COR-L47 (cell line): ENCODE measurements at regions not wholly inside any gene's neighbourhood (a gene's known extent, or its start where the extent isn't known, plus 50 kb on each side); places are given as distances from the start of the nearest gene placed in this dataset.
A peak's percentile ranks its signal among the peaks of the same experiment; 100 is the strongest.

Source experiments
- DNase-seq: peaks from one replicate; lab custom pipeline; 2025; lab: John Stamatoyannopoulos, UW

DNA sequence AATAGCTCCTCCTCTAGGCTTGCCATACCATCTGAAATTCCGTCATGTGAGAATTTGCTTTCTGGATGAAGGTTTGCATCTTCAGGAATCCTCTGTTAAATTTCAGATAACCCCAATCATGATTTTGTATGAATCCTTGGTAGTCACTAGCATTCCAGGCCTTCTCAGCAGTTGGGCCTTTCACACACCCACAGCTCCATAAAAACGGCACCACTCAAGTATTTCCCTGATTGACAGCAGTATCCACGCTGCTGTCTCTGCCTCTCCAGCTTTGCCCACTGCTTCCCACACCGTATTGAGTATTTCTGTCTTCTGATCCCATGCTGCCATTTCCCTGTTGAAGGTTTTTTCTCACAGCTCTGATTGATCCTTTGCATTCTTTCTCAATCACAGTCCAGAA, 208.7 kb upstream of the NCAM1 start:
- no peak for DNase-seq

DNA sequence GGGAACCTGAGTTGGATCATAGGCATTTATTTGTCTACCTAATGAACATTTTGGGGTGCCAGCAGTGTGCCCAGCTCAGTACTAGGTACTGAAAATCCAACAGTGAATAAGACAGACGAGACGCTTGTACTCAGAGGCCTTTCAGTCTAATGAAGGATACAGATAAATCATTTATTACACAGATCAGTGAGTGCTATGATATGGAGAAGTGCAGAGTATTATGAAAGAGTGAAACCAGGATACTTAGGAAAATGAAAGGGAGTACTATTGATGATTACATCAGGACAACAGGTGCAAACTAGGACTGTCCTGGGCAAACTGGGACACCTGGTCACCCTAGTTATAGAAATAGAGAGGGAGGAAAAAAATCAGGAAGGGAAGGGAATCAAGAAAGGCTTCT, 207.5 kb upstream of the NCAM1 start:
- DNase-seq, result no peak

DNA sequence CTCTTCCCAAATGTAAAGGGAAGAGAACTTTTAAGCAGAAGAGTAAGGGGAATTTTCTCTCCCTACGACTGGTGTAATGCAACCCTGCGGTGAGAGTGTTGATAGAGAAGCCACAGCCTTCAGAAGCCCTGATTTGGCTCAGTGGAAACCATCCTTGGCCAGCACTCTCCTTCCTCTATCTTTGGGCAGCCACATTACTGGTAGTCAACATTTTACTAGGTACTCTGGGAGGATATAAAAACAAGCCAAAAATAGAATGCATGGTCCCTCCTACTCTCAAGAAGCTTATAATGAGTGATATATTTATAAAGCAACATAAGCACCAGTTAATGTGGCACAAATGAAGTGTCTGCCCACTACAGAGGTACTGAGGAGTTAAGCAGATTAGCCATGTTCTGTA, 201.8 kb upstream of the NCAM1 start:
- DNase-seq, result no peak

DNA sequence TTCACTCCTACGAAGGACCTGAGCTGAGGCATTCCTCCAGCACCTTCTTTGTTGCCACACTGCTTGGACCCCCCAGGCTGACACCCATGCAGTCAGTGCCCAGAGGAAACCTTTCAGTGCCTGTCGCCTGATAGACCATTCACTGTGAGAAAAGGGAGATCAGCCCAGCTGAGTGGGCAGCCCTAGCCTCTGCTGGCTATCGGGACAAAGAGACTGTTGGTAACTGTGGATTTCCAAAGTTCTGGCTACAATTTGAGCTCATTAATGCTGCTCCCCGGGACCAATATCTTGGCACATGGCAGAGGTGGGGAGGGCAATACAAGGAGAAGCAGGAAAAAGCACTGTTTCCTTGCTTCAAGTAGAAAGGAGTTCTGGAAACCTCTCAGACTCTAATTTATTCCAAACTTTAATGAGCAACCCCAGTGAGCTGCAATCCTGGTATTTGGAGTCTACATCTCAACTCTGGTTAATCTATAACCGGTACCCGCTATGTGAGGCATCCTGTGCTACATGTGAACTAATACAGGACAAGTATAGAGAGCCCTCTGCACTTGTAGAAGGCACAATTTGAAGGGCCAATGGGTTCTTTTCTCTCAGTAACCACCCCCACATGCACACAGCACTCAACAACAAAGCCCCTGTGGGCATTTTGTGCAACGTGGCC, 200.7 kb upstream of the NCAM1 start:
- no peak for DNase-seq

DNA sequence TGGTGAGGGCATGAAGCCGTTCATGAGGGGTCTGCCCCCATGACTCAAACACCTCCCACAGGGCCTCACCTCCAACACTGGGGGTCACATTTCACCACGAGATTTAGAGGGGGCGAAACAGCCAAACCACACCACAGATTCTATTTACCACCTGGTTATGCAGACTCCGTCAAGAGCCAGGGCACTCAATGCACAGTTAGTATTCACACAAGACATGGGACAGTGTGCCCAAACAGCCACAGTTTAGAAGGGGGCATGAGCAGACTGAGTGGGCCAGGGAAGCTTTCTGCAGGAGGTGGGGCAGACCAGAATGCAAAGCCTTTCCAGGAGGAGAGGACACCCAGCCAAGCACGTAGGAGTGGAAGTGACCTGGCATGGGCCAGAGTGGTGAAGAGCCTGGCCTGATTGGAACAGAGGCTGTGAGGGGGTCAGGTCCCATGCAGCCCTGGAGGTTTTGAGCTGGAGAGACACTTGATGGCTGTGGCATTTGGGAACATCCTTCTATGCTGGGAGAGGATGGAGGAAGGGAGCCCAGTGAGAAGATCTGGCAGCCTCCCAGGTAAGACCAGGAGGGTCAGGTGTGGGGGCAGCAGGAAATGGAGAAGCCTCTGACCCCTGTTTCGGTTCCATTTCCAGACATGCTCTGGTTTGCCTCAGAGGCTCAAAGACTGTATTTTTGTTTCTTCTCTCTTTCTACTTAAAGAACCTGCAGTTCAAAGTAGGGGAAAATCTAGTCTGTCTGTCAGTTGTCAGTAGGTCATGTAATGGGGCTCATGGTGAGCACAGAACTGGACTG, 199.1 kb upstream of the NCAM1 start:
- no peak for DNase-seq

DNA sequence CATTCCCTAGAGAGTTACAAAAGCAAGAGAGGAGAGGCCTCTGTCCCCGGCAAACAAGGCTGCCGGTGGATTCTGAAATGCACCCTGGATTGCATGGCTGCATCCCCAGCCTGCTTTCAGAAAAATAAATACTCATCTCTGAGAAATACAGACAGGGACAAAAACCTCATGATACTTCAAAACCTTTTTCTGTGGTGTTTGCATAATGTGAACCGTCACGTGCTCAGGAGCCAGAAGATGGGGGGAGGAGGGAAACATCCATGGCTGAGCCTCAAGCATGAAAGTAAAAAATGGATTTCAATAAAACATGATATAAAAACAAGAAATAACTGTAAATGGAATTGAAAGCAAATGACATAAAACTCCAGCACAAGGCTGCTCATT, 198.5 kb upstream of the NCAM1 start:
- DNase-seq, result no peak

DNA sequence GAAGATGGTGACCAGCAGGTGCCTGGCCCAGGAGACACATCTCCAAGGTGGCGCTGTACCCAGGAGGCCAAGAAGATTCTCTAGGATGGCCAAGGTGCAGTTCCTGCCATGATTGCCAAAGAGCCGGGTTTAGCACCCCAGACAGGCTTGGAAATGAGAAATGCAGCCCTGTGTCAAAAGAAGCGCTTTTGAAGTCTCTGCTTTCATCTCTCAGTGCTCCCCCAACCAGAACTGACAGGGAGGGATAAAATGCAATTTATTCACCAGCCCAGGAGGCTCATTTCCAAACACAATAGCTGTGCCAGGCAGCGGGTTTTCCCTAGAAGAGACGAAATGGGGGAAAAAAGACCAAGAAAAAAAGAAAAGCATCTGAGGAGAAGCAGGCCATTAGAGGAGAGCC, 195.9 kb upstream of the NCAM1 start:
- no peak for DNase-seq

DNA sequence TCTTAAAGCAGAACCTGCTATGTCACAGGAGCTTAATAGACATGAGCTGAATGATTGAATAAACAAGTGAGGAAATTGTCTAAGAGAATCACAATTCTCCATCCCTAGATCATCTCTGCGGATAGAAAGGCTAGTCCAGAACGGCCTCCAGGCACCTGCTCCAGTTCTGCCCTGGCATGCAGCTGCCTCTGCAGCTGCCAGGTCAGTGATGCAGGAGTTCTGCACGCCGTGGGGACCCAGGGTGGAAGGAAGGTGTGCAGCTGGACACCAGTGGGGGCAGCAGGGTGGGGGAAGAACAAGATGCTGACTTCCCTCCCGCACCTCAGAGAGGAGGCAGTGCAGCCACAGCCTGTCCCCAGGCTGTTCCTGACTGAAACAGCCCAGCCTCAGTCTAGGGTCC, 192.1 kb upstream of the NCAM1 start:
- peak; percentile 19 for DNase-seq

DNA sequence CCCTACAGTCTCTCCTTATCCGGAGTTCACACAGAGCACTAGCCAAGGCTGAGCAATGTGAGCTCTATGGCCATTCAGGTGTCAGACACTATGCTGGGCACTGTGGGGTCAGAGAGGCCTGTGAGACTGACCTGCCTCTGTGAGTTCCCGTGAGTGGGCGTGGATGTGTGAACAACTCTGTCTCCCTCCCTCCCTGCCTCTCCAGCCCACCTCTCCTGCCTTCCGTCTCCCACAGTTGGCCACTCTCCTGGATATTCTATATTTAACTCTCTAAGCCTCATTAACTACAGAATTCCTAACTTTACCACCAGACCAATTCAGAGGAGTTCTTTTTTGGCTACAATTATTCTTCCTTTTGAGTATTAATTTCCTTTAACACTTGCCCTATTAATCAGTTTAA, 191.6 kb upstream of the NCAM1 start:
- no peak for DNase-seq

DNA sequence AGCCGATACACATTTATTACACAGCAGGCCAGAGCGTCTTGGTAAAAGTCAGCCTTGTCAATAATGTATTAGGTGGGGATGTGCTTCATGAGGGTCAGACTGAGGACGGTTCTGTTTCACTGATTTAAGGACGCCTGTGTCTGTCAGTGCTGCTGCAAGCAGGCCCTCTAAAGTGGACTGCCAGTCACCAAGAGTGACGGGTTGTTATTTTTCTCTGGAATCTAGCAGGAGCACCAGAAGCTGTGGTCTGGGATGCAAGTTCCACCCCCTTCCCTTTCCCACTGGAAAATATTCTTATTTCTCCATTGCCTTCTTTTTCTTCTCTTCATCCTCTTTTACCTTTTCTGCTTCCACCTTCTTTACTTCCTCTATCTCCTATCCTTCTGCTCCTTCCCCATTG, 191.2 kb upstream of the NCAM1 start:
- no peak for DNase-seq

DNA sequence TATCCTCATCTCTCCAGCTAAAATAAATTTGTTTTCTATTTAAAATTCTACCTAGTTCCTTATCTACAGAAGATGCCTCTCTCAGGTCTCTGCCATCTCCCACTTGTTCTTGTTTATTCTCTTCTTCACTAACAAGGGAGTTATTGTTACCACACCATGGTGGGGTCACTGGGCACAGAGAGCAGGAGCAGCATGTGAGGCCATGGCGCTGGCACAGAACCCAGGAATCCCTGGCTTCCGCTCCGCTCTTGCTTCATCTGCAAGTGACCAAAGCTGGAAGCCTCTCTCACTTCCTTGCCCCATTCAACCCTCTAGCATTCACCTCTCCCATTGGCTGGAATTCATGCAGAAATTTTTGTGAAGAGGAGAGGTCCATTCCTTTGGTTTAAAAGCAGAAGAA, 190.7 kb upstream of the NCAM1 start:
- no peak for DNase-seq

DNA sequence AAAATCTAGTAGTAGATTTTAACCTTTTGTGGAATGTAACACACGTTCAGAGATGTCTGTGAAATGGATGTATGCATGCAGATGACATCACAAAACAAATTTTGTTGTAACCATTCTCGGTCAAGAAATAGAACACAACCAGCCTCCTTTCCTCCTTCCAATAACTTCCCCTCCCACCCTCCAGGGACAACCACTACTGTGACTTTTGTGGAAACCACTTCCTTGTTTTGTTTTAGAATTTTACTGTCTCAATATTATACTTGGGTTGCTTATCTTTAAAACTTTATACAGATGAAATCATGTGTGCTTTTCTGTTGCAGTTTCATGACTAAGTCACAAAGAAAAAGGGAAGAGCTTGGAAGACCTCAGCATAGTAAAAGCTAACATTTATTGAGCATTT, 189.4 kb upstream of the NCAM1 start:
- no peak for DNase-seq

DNA sequence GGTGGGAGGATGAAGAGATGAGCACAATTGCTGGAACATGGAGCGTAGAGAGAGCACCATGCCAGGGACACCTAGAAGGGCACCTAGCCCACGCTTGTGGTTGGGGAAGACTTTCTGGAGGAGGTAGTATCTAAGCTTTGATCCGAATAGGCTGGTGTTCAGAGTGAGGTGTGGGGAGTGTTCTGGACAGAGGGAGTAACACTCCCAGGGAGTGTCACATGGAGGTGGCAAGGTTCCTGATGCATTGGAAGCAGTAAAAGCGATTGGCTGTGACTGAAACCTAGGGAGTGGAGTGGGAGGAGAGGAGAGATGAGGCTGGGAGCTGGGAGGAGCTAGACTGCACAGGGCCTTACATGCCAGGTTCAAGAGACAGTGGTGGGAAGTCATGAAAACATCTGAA, 188.0 kb upstream of the NCAM1 start:
- DNase-seq, result no peak

DNA sequence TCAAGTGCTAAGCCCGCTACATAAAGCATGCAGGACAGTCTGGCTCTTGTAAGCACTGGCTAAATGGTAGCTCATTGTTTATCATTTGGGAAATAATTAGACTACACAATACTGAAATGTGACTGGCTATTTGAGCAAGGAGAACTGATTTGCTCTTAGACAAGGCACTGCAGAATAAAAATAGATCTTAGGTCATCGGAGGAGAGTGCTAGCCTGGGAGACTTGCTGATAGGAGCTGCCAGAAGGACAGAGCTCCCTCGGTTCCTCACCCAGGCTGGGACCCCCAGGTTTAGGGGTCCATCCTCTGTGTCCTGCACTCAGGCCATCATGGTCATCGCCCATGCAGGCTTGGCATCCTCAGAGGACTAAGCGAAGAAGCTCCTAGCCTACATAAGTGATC, 184.4 kb upstream of the NCAM1 start:
- no peak for DNase-seq

DNA sequence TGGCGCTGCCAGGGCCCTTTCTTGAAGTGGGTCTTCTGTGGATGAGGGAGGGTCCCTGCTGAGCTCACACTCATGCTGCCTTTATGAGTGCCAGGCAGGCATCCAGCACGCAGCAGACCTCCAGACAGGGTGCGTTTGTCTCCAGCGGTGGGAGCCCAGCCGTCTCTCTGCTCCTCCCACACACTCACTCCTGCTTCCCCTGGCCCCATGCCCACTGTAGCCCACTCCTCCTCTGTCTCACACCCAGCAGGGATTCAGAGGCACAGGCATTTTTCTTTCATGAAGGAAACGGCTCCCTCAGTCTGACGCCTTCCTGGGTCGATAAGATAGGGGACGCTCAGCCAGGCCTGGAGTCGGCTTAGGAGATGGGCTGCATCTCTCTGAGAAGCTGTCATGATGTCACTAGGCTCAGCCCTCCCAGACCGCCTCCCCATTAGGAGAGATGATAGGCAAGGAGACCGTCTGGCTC, 183.9 kb upstream of the NCAM1 start:
- DNase-seq, result peak; percentile 76

DNA sequence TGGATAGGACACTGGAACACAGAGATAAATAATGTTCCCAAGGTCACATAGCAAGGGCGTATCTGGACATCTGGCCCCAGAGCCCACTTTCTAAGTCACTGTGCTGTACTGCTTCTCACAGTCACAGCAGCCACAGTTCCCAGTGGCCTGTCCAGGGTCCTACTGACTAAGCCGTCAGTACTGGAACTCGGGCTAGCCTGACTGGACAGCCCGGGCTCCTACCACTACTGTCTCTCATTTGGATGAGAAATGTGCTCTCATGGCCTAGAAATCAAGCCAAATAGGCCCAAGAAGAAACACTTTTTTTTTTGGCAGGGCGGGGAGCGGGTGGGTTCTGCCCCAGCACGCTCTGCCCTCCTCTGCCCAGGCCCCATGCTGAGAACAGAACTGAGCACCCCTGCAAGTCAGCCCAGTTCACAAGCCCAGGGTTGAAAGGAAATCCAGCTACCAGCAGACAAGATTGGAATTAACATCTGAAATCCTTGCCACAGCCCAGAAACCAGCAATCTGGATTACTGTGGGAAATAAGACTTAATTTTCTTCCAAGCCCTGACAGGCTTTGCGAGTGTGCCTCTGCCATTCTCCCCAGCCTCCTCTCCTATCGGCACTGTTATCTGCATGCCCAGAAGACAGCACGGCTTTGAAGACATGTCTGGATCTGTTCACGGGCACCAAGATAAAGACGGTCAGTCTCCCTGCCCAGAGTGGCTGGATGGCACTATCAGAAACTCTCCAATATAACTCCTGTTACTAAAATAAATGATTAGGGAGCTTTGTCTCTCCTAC, 182.9 kb upstream of the NCAM1 start:
- no peak for DNase-seq

DNA sequence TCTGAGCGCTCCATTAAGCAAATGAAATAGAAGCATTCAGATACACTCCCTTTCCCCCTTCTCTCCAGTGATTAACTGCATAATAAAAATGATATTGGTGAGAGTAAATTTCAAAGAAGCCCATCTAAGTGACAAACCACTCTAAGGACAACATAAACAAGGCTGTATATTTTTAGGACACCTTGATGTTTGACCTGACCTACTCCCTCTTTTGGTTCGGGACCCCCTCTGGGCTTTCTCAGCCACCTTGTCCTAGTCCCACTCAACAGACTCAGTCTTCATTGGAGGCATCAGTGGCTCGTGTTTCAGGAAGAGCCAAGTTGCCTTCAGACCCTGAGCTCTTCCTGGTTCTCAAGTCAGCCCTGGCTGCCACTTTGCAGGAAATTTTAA, 182.3 kb upstream of the NCAM1 start:
- no peak for DNase-seq

DNA sequence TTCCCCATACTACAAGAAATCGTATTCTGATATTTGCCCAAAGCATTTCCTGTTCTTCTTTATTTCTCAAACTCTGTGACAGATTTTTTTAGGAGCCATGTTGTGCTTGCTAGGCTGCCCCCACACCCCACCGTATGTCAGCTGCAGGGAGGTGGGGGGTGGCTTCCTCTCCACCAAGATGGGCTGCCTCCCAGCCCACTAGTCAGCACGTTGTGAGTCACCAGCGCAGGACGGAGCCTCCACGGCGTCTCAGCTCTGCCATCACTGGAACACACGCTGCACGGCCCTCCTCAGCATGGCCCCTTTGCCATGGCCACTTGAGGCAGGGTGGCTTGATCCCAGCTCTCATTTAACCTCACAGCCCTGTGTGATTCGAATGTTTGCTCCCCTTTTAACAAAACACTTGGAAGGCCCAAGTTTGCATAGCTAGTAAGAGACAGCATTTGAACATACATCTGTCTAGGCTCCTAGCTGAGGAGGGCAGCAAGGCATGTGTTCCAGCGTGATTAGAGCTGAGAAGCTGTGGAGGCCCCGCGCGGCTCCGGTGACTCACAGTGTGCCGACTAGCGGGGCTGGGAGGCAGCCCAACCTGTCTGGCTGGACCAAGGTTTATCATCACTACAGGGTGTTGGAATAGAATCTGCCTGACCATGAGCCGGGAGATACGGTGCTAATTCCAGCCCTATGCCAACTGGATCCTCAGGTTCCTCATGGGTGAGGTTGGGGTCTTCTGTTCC, 180.7 kb upstream of the NCAM1 start:
- no peak for DNase-seq

DNA sequence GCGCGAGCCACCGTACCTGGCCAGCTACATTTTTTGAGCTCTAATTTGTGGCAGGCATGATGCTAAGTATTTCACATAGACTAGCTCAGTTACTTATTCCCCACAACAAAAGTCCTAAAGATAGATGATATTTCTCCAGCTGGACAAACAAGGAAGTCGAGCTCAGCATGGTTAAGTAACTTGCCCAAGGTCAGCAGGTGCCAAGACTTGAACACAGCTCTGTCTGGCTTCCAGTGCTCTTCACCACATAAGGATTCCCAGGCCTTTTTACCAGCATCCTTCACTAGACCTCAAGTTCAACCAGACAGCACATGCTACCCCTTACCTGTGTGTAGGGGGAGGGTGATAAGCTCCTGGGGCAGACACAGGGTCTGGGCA, 177.3 kb upstream of the NCAM1 start:
- DNase-seq, result no peak

DNA sequence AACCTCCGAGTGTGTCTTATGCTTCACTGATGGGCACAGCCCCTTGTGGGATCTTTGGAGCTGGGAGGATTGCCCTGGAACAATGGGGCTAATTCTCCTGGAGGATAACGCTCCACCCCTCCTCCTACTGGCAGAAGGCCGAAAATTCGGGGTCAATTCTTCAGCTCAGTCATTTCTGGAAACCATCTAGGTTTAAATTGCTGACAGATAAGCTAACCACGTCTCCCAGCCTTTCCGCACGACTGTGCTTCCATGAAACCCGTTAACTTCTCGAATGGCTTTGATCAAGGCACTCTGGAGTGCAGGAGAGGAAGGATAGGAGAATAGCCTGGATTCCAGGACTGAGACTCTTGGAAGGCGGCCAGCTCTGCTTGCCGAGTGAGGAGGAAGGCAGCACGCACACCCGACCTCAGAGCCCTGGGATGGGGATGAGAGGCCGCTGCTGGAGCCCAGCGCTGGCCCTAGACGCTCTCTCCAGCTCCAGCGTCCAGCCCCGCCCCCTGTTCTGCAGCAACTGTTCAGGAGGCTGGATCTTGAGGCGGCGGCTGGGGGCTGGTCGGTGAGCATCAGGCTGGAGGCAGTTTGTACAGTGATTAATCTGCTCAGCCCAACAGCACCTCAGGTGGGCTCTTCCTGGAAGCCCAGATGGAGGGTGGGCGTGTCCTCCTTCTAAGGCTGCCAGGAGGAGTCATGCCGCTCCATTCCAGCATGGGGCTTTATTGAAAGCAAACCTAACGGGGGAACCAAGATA, 176.7 kb upstream of the NCAM1 start:
- no peak for DNase-seq

DNA sequence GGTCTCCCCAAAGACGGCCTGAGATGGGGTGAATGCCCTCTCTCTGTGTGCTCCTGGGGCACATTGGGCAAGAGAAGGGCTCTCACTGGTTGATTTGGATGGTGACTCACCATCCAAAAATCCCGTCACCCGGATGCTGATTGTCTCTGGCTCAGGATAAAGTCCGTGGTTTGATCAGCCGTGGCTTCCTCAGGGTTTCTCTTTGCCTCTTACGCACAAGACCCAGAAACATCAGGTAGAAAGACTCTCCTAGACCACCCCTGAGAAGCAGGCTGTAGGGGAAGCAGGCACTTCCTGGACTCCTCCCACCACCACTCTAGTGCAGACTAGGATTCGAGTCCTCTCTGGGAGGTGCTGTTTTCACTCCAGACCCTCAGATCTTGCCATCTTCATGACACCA, 176.1 kb upstream of the NCAM1 start:
- no peak for DNase-seq

DNA sequence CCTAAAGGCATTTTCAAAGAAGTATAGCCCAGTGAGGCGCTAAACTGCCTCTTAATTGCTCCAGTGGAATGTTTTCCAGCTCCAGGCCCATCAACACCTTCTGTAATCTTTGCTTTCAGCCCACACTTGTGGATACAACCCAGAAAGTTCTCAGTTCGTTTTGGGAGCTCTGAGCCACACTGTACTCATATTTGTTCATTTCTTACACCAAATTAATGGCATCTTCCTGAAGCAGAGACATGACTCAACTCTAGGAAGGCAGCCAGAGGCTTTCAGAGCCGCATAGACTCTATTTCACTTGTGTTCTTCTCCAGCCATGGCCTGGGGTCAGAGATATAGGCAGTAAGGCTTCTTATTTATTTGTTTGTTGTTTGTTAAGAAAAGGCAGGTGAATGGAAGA, 175.5 kb upstream of the NCAM1 start:
- no peak for DNase-seq
